ENCODE measurements at regions not wholly inside any gene's neighbourhood (a gene's known extent, or its start where the extent isn't known, plus 50 kb on each side); places are given as distances from the start of the nearest gene placed in this dataset.

DNA sequence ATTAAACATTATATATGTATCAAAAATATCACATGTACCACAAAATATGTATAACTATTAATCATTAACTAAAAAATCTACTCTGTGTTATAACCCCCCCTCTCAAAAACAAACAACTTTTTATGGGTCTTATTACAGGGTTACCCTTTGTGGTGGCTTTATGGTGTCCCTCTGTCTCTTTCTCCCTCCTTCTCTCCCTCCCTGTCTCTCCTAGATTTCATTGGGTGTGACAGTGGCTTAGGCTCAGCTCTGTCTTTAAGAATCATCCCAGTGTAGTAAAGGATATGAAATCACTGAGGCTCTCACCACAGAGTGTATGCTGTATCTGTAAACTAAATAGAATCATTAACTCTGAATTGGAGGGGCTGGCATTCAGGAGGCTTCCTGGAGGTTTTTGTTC, 93.7 kb downstream of the TDRD15 start:
- TF ChIP-seq JUN (IDR thresholded peaks at IDR 0.05) (no peak), KDM1A (IDR thresholded peaks at IDR 0.05; ENCODE audit: low read depth) (no peak), POLR2A (IDR thresholded peaks at IDR 0.05; ENCODE audit: low read length) (no peak), RAD21 (conservative IDR thresholded peaks at IDR 0.05 in 1 of 2, IDR thresholded peaks at IDR 0.05 in 1 of 2) (no peak)
- TF ChIP-seq, protein P1, sequence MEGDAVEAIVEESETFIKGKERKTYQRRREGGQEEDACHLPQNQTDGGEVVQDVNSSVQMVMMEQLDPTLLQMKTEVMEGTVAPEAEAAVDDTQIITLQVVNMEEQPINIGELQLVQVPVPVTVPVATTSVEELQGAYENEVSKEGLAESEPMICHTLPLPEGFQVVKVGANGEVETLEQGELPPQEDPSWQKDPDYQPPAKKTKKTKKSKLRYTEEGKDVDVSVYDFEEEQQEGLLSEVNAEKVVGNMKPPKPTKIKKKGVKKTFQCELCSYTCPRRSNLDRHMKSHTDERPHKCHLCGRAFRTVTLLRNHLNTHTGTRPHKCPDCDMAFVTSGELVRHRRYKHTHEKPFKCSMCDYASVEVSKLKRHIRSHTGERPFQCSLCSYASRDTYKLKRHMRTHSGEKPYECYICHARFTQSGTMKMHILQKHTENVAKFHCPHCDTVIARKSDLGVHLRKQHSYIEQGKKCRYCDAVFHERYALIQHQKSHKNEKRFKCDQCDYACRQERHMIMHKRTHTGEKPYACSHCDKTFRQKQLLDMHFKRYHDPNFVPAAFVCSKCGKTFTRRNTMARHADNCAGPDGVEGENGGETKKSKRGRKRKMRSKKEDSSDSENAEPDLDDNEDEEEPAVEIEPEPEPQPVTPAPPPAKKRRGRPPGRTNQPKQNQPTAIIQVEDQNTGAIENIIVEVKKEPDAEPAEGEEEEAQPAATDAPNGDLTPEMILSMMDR (IDR thresholded peaks at IDR 0.05) = no peak
